GM18519 (cell line): ENCODE measurements at regions not wholly inside any gene's neighbourhood (a gene's known extent, or its start where the extent isn't known, plus 50 kb on each side); places are given as distances from the start of the nearest gene placed in this dataset.

ENCODE experiments used
- ATAC-seq: cut with Tn5 transposase; IDR thresholded peaks from one replicate; pipeline ENCODE4 v1.9.1; 2021; ENCODE audit warnings: mild to moderate bottlenecking, moderate library complexity; ENCODE audit not compliant: unreplicated experiment, low FRiP score

- no peak for ATAC-seq
Observed at GRCh38 chr4:71923070-71923469, 108.7 kb upstream of the NPFFR2 start.

DNA sequence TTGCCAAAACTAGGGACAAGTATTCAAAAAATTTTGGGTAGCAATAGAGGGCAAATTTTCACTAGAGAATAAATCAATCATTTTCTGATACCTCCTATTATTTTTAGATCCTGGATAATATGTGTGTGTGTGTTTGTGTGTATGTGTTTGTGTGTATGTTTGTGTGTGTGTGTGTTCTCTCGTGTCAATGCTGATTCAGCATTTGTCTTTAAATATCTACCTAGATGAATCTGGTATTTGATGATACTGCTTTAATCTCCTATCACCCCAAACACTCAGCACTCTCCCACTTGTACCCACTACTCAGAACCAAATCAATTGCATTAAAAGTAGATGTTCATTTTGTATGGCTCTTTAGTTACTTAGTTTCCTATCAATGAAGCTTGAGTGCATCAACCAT is 101.3 kb upstream of the NPFFR2 start:
- ATAC-seq, result no peak

GRCh38 chr4:71932941-71933340 is 98.9 kb upstream of the NPFFR2 start:
- ATAC-seq, result no peak

DNA sequence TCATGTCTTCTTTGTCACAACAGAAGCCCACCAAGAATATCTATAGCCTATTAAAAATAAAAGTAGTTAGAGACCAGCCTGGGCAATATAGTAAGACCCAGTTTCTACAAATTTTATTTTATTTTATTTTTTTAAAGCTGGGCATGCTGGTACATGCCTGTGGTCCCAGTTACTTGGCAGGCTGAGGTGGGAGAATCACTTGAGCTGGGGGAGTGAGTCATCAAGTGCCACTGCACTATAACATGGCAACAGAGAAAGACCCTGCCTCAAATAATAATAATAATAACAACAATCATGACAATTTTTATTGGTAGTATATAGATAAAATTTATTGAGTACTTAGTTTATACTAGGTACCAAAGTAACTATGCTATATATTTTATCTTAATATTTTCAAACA is 93.0 kb upstream of the NPFFR2 start:
- no peak for ATAC-seq

GRCh38 chr4:71941001-71941400 is 90.8 kb upstream of the NPFFR2 start:
- ATAC-seq, result no peak

- no peak for ATAC-seq
Observed at GRCh38 chr4:71944956-71945355, 86.8 kb upstream of the NPFFR2 start.

- ATAC-seq, result peak; percentile 61
Observed at GRCh38 chr4:71945791-71946190, 86.0 kb upstream of the NPFFR2 start.

DNA sequence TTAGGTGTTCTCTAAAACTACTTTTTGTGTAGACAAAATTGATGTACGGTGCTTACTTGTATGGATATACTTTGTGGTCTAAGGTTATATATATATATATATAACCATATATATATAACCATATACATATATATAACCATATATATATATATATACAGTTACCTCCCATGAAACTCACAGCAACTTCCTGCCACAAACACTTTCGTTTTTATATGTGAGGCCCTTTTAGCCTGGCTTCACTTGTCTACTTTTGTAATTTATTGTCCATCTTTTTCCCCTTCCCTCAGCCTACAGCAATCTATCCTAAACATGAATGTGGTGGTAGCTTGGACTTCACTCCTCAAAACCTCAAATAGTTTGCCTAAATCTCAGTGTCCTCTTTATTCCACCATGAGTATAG is 72.8 kb upstream of the NPFFR2 start:
- ATAC-seq, result no peak

DNA sequence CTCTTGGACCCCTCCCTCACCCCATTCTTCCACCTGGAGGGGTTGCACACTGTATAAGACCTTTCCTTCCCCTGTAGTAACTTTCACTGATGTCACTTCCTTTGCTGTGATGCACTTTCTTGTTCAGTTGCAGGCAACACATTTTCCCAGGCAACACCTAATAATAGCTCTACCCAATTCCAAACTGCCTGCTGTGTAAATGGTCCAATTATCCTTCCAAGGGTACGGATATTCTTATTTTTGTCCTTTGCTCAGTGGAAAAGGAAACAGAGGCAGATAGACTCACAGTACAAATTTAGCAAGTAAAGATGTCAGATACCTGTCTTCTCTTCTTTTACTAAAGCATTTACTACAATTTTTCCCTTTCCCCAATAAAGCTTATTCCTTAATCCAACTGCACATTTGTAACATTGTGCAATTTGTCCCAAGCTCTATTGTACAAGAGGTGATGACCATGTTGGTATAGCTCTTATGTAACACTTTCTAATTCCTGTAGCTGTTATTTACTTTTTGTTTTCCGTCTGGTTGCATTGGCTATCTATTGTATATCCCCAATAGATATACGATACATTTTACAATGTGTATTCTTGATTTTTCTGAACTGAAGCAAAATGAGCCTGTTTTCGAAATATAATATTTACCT is 69.1 kb upstream of the NPFFR2 start:
- ATAC-seq, result no peak

GRCh38 chr4:71974681-71975080 is 57.1 kb upstream of the NPFFR2 start:
- ATAC-seq, result no peak

DNA sequence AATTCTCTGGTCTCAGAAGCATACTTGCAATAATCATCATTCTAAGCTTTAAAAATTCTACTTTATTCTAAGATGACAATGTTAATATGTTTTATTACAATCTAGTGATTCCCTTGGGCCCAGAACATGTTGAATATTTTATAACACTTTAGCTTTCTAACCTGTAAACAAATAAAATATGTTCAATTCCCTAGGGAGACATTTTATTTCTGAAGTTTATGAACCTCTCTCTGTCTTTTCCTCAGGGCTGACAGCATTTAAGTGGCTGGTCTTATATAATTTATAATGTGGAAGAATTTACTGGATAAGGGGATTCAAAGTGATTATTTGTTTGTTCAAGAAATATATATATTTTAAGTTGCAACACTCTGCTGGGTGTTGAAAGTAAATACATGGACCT is 55.3 kb upstream of the NPFFR2 start:
- ATAC-seq, result no peak

- ATAC-seq, result no peak
Observed at GRCh38 chr4:71978210-71978835, 53.5 kb upstream of the NPFFR2 start.

DNA sequence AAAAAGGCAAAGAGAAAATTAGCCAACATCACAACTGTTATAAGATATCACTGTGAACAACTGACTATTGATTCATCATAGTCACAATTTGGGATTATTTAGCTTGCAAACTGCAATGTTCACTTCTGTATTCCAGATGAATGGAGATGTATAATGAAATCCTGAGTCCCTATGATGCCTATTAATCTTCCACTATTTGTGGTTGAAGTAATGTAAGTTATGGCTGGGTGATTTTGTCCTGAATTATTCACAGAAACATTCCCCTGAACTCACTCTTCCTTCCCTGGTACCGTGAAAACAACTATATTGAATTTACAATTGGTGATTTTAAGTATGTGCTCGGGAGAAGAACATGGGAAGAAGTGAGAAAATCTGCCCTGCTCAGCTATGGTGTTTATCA is 50.8 kb upstream of the NPFFR2 start:
- ATAC-seq, result no peak
